HEK293 (cell line): ENCODE measurements at regions not wholly inside any gene's neighbourhood (a gene's known extent, or its start where the extent isn't known, plus 50 kb on each side); places are given as distances from the start of the nearest gene placed in this dataset.
A peak's percentile ranks its signal among the peaks of the same experiment; 100 is the strongest.

Experiments
- BCL11A ChIP-seq: fragments of 450-650 bp; formaldehyde crosslinking; IDR thresholded peaks from 2 replicates; pipeline ENCODE4 v1.5.1; 2016; ENCODE audit warnings: low read depth, missing biosample characterization, missing genetic modification characterization
- EGR2 ChIP-seq: fragments of 450-650 bp; formaldehyde crosslinking; IDR thresholded peaks from 2 replicates; pipeline ENCODE4 v1.5.1; 2016; ENCODE audit warnings: low read depth, missing biosample characterization, missing genetic modification characterization
- HOXA7 ChIP-seq: sonication (generic); formaldehyde crosslinking; IDR thresholded peaks from 2 replicates; pipeline ENCODE4 v1.8.1; 2022; ENCODE audit warnings: missing genetic modification reagents, borderline replicate concordance
- MEIS1 ChIP-seq: sonication (generic); formaldehyde crosslinking; IDR thresholded peaks from 2 replicates; pipeline ENCODE4 v1.8.1; 2022; ENCODE audit warnings: missing genetic modification reagents, mild to moderate bottlenecking, borderline replicate concordance
- PATZ1 ChIP-seq: fragments of 450-650 bp; formaldehyde crosslinking; IDR thresholded peaks from 2 replicates; pipeline ENCODE4 v1.5.1; 2016; ENCODE audit warnings: missing biosample characterization, missing genetic modification characterization
- PRDM1 ChIP-seq: fragments of 450-650 bp; formaldehyde crosslinking; IDR thresholded peaks from 2 replicates; pipeline ENCODE4; 2016; ENCODE audit warnings: missing biosample characterization, missing genetic modification characterization
- SP7 ChIP-seq: fragments of 450-650 bp; formaldehyde crosslinking; IDR thresholded peaks from 2 replicates; pipeline ENCODE4 v1.5.1; 2016; ENCODE audit warnings: missing biosample characterization, missing genetic modification characterization
- ZBTB1 ChIP-seq: fragments of 450-650 bp; formaldehyde crosslinking; IDR thresholded peaks from 2 replicates; pipeline ENCODE4 v1.5.1; 2016; ENCODE audit warnings: missing biosample characterization, missing genetic modification characterization
- ZBTB8A ChIP-seq: fragments of 450-650 bp; formaldehyde crosslinking; IDR thresholded peaks from 2 replicates; pipeline ENCODE4 v1.5.1; 2016; ENCODE audit warnings: missing biosample characterization, missing genetic modification characterization
- ZEB2 ChIP-seq: fragments of 450-650 bp; formaldehyde crosslinking; IDR thresholded peaks from 2 replicates; pipeline ENCODE4 v1.5.1; 2016; ENCODE audit warnings: missing biosample characterization, missing genetic modification characterization
- ZIC2 ChIP-seq: fragments of 450-650 bp; formaldehyde crosslinking; IDR thresholded peaks from 2 replicates; pipeline ENCODE4 v1.5.1; 2016; ENCODE audit warnings: missing biosample characterization, missing genetic modification characterization
- ZNF132 ChIP-seq: fragments of 450-650 bp; formaldehyde crosslinking; IDR thresholded peaks from 2 replicates; pipeline ENCODE4 v1.5.1; 2017; ENCODE audit warnings: missing biosample characterization, missing genetic modification characterization, borderline replicate concordance
- ZNF2 ChIP-seq: fragments of 450-650 bp; formaldehyde crosslinking; IDR thresholded peaks from 2 replicates; pipeline ENCODE4 v1.5.1; 2016; ENCODE audit warnings: missing biosample characterization, missing genetic modification characterization
- ZNF341 ChIP-seq: fragments of 450-650 bp; formaldehyde crosslinking; IDR thresholded peaks from 2 replicates; pipeline ENCODE4; 2016; ENCODE audit warnings: low read depth, missing biosample characterization, missing genetic modification characterization
- ZNF37A ChIP-seq: fragments of 450-650 bp; IDR thresholded peaks from 2 replicates; pipeline ENCODE4 v1.5.1; 2018; ENCODE audit warnings: missing biosample characterization, missing genetic modification characterization
- ZNF585B ChIP-seq: fragments of 450-650 bp; formaldehyde crosslinking; IDR thresholded peaks from 2 replicates; pipeline ENCODE4 v1.5.1; 2016; ENCODE audit warnings: missing biosample characterization, missing genetic modification characterization
- ZNF654 ChIP-seq: fragments of 450-650 bp; formaldehyde crosslinking; IDR thresholded peaks from 2 replicates; pipeline ENCODE4 v1.5.1; 2016; ENCODE audit warnings: low read depth, missing biosample characterization, missing genetic modification characterization
- ZNF768 ChIP-seq: fragments of 450-650 bp; formaldehyde crosslinking; IDR thresholded peaks from 2 replicates; pipeline ENCODE4 v1.5.1; 2018; ENCODE audit warnings: missing biosample characterization, mild to moderate bottlenecking, missing genetic modification characterization
- ZSCAN30 ChIP-seq: fragments of 450-650 bp; IDR thresholded peaks from 2 replicates; pipeline ENCODE4 v1.5.1; 2018; ENCODE audit warnings: missing biosample characterization, mild to moderate bottlenecking, missing genetic modification characterization, moderate library complexity
- TF ChIP-seq, protein P1 (sequence below): fragments of 450-650 bp; formaldehyde crosslinking; conservative IDR thresholded peaks from 2 replicates; pipeline ENCODE4 v1.5.1; 2016; ENCODE audit warnings: low read depth, missing biosample characterization, missing genetic modification characterization
- TF ChIP-seq, protein P2 (sequence below): fragments of 450-650 bp; formaldehyde crosslinking; IDR thresholded peaks from 2 replicates; pipeline ENCODE4 v1.5.1; 2016; ENCODE audit warnings: missing biosample characterization, missing genetic modification characterization
- TF ChIP-seq, protein P3 (sequence below): fragments of 450-650 bp; formaldehyde crosslinking; IDR thresholded peaks from 2 replicates; pipeline ENCODE4 v1.5.1; 2017; ENCODE audit warnings: missing biosample characterization, mild to moderate bottlenecking, missing genetic modification characterization, moderate library complexity
- TF ChIP-seq, protein P4 (sequence below): fragments of 450-650 bp; formaldehyde crosslinking; IDR thresholded peaks from 2 replicates; pipeline ENCODE4 v1.5.1; 2016; ENCODE audit warnings: missing biosample characterization, missing genetic modification characterization

- TF ChIP-seq MEIS1 (CRISPR knock-in tag) (no peak), ZNF768 (no peak), BCL11A (tag by site-specific recombination) (no peak), ZEB2 (tag by site-specific recombination) (0 out of 2 replicates have a peak, but pooled peaks have one; percentile 19), HOXA7 (CRISPR knock-in tag) (no peak), ZNF132 (tag by site-specific recombination) (no peak), ZSCAN30 (tag by site-specific recombination) (0 out of 2 replicates have a peak, but pooled peaks have one; percentile 44), ZBTB1 (tag by site-specific recombination) (no peak), ZIC2 (tag by site-specific recombination) (no peak), ZNF341 (tag by site-specific recombination) (0 out of 2 replicates have a peak, but pooled peaks have one; percentile 13), ZNF585B (tag by site-specific recombination) (no peak), PATZ1 (peak; percentile 25; the same call in 1 of the 2 replicates), EGR2 (tag by site-specific recombination) (no peak), ZNF654 (tag by site-specific recombination) (peak; percentile 98), ZNF2 (tag by site-specific recombination) (peak; percentile 81), SP7 (tag by site-specific recombination) (0 out of 2 replicates have a peak, but pooled peaks have one; percentile 33), ZBTB8A (tag by site-specific recombination) (no peak; the same call in 1 of the 2 replicates), ZNF37A (tag by site-specific recombination) (no peak), PRDM1 (no peak)
- TF ChIP-seq, protein P1, sequence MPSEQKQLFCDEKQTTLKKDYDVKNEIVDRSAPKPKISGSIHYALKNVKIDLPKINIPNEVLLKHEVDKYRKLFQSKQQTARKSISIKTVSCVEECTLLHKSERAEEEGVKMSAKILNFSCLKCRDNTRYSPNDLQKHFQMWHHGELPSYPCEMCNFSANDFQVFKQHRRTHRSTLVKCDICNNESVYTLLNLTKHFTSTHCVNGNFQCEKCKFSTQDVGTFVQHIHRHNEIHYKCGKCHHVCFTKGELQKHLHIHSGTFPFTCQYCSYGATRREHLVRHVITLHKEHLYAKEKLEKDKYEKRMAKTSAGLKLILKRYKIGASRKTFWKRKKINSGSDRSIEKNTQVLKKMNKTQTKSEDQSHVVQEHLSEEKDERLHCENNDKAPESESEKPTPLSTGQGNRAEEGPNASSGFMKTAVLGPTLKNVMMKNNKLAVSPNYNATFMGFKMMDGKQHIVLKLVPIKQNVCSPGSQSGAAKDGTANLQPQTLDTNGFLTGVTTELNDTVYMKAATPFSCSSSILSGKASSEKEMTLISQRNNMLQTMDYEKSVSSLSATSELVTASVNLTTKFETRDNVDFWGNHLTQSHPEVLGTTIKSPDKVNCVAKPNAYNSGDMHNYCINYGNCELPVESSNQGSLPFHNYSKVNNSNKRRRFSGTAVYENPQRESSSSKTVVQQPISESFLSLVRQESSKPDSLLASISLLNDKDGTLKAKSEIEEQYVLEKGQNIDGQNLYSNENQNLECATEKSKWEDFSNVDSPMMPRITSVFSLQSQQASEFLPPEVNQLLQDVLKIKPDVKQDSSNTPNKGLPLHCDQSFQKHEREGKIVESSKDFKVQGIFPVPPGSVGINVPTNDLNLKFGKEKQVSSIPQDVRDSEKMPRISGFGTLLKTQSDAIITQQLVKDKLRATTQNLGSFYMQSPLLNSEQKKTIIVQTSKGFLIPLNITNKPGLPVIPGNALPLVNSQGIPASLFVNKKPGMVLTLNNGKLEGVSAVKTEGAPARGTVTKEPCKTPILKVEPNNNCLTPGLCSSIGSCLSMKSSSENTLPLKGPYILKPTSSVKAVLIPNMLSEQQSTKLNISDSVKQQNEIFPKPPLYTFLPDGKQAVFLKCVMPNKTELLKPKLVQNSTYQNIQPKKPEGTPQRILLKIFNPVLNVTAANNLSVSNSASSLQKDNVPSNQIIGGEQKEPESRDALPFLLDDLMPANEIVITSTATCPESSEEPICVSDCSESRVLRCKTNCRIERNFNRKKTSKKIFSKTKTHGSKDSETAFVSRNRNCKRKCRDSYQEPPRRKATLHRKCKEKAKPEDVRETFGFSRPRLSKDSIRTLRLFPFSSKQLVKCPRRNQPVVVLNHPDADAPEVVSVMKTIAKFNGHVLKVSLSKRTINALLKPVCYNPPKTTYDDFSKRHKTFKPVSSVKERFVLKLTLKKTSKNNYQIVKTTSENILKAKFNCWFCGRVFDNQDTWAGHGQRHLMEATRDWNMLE = no peak
- TF ChIP-seq, protein P2, sequence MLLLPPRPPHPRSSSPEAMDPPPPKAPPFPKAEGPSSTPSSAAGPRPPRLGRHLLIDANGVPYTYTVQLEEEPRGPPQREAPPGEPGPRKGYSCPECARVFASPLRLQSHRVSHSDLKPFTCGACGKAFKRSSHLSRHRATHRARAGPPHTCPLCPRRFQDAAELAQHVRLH (tag by site-specific recombination) = peak; percentile 43; the same call in 1 of the 2 replicates
- TF ChIP-seq, protein P3, sequence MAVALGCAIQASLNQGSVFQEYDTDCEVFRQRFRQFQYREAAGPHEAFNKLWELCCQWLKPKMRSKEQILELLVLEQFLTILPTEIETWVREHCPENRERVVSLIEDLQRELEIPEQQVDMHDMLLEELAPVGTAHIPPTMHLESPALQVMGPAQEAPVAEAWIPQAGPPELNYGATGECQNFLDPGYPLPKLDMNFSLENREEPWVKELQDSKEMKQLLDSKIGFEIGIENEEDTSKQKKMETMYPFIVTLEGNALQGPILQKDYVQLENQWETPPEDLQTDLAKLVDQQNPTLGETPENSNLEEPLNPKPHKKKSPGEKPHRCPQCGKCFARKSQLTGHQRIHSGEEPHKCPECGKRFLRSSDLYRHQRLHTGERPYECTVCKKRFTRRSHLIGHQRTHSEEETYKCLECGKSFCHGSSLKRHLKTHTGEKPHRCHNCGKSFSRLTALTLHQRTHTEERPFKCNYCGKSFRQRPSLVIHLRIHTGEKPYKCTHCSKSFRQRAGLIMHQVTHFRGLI (tag by site-specific recombination) = no peak
- TF ChIP-seq, protein P4, sequence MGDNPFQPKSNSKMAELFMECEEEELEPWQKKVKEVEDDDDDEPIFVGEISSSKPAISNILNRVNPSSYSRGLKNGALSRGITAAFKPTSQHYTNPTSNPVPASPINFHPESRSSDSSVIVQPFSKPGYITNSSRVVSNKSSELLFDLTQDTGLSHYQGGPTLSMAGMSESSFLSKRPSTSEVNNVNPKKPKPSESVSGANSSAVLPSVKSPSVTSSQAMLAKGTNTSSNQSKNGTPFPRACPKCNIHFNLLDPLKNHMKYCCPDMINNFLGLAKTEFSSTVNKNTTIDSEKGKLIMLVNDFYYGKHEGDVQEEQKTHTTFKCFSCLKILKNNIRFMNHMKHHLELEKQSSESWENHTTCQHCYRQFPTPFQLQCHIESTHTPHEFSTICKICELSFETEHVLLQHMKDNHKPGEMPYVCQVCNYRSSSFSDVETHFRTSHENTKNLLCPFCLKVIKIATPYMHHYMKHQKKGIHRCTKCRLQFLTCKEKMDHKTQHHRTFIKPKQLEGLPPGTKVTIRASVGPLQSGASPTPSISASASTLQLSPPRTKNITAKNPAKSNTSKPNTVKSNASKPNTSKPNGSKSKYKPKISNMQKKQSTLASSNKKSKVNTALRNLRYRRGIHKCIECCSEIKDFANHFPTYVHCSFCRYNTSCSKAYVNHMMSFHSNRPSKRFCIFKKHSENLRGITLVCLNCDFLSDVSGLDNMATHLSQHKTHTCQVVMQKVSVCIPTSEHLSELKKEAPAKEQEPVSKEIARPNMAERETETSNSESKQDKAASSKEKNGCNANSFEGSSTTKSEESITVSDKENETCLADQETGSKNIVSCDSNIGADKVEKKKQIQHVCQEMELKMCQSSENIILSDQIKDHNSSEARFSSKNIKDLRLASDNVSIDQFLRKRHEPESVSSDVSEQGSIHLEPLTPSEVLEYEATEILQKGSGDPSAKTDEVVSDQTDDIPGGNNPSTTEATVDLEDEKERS = no peak
Measured at GRCh38 chr10:129030996-129031843, 435.8 kb upstream of the MGMT start (continued).
